H1 (cell line): ENCODE measurements at regions not wholly inside any gene's neighbourhood (a gene's known extent, or its start where the extent isn't known, plus 50 kb on each side); places are given as distances from the start of the nearest gene placed in this dataset.

Source experiments
- CTCF ChIA-PET: fragments of 300-600 bp; sonication (Branson Sonifier 250); formaldehyde crosslinking; loops from one replicate; lab custom pipeline; 2021; ENCODE audit not compliant: partially characterized antibody; lab: Charles Lee
- POLR2A ChIA-PET: fragments of 300-600 bp; sonication (Branson Sonifier 250); formaldehyde crosslinking; loops from one replicate; lab custom pipeline; 2021; ENCODE audit warnings: inconsistent platforms; ENCODE audit not compliant: partially characterized antibody; lab: Charles Lee
- DNase-seq, 2 experiments: peaks; one replicate each; pipeline versions ENCODE4 v3.0.0 to v3.0.0-alpha.2; 2010 to 2022; ENCODE audit warnings: low spot score in 2 of 2, low read depth in 1 of 2, mixed read lengths in 1 of 2
- FAIRE-seq: peaks from 2 replicates; lab custom pipeline; 2011; peaks lifted over from hg19 to GRCh38; lab: Jason Lieb, UNC
- H2AFZ ChIP-seq: 2 replicates; pipeline ENCODE4 v1.8.1; 2012; ENCODE audit warnings: low read length, inconsistent platforms
- H2AK5ac ChIP-seq: 2 replicates; pipeline ENCODE4 v1.6.1; 2013; ENCODE audit warnings: low read depth, low read length
- H2BK120ac ChIP-seq: replicated peaks from 2 replicates; pipeline ENCODE3; 2013; ENCODE audit warnings: low read depth, low read length, inconsistent platforms
- H2BK12ac ChIP-seq: 2 replicates; pipeline ENCODE4 v1.6.1; 2013; ENCODE audit warnings: low read depth, low read length
- H2BK15ac ChIP-seq: 2 replicates; pipeline ENCODE4 v1.6.1; 2013; ENCODE audit warnings: low read length
- H2BK20ac ChIP-seq: 2 replicates; pipeline ENCODE4 v1.6.1; 2013; ENCODE audit warnings: low read length
- H2BK5ac ChIP-seq: 2 replicates; pipeline ENCODE4 v1.6.1; 2013; ENCODE audit warnings: low read depth, low read length
- H3K14ac ChIP-seq: 2 replicates; pipeline ENCODE4 v1.6.1; 2013; ENCODE audit warnings: inconsistent platforms; ENCODE audit not compliant: insufficient read length
- H3K18ac ChIP-seq: 2 replicates; pipeline ENCODE4 v1.6.1; 2013; ENCODE audit warnings: low read length; ENCODE audit errors: extremely low read depth
- H3K23ac ChIP-seq: 2 replicates; pipeline ENCODE4 v1.6.1; 2013; ENCODE audit warnings: inconsistent platforms; ENCODE audit not compliant: insufficient read length
- H3K23me2 ChIP-seq: 2 replicates; pipeline ENCODE4 v1.6.1; 2013; ENCODE audit warnings: low read depth, low read length
- H3K27ac ChIP-seq: 2 replicates; pipeline ENCODE4 v1.6.1; 2011; ENCODE audit warnings: low read depth, low read length, inconsistent platforms
- H3K27me3 ChIP-seq, 4 experiments: replicated peaks in 1 of 4; 1 replicate in 1 of 4; 2 replicates in 3 of 4; pipeline versions ENCODE4 v1.6.1 to v1.8.1; 2011 to 2013; ENCODE audit warnings: low read length in 3 of 4, mild to moderate bottlenecking in 3 of 4, inconsistent platforms in 2 of 4, mixed read lengths in 2 of 4, moderate library complexity in 1 of 4; ENCODE audit not compliant: control insufficient read depth in 3 of 4, insufficient read depth in 3 of 4; ENCODE audit errors: extremely low read depth in 1 of 4
- H3K36me3 ChIP-seq, 4 experiments: 2 replicates each; pipeline versions ENCODE4 v1.6.1 to v1.8.1; 2011 to 2013; ENCODE audit warnings: mild to moderate bottlenecking in 4 of 4, low read length in 3 of 4, moderate library complexity in 2 of 4, control low read depth in 1 of 4, inconsistent platforms in 1 of 4; ENCODE audit not compliant: insufficient read depth in 4 of 4, control insufficient read depth in 2 of 4
- H3K4ac ChIP-seq: replicated peaks from 2 replicates; pipeline ENCODE3; 2013; ENCODE audit warnings: low read length, low read depth, mixed read lengths, inconsistent platforms; ENCODE audit not compliant: insufficient read length
- H3K4me1 ChIP-seq, 4 experiments: replicated peaks in 1 of 4; 1 replicate in 1 of 4; 2 replicates in 3 of 4; pipeline versions ENCODE4 v1.6.1 to v1.8.1; 2011 to 2013; ENCODE audit warnings: low read length in 3 of 4, inconsistent platforms in 2 of 4, mixed read lengths in 1 of 4; ENCODE audit not compliant: insufficient read depth in 4 of 4, control insufficient read depth in 3 of 4
- H3K4me2 ChIP-seq, 2 experiments: 2 replicates each; pipeline versions ENCODE4 v1.6.1 to v1.8.1; 2011 to 2013; ENCODE audit warnings: low read depth in 2 of 2, low read length in 2 of 2, control low read depth in 1 of 2, inconsistent platforms in 1 of 2, mild to moderate bottlenecking in 1 of 2; ENCODE audit not compliant: insufficient read depth in 1 of 2
- H3K4me3 ChIP-seq, 4 experiments: fragments of 200-600, 300-600 bp in 1 of 4; sonication (generic), shearing (Covaris generic), sonication (Bioruptor Twin) in 1 of 4; 2 replicates each; pipeline versions ENCODE4 v1.5.1 to v1.8.1; 2011 to 2016; ENCODE audit warnings: low read length in 4 of 4, low read depth in 3 of 4, control low read depth in 2 of 4, inconsistent platforms in 2 of 4, mild to moderate bottlenecking in 2 of 4, mixed read lengths in 1 of 4, moderate library complexity in 1 of 4; ENCODE audit not compliant: insufficient read depth in 2 of 4; ENCODE audit errors: extremely low read depth in 1 of 4
- H3K56ac ChIP-seq: replicated peaks from 2 replicates; pipeline ENCODE3; 2013; ENCODE audit warnings: low read depth, mild to moderate bottlenecking, mixed read lengths, low read length, inconsistent platforms; ENCODE audit not compliant: insufficient read length
- H3K79me1 ChIP-seq: 2 replicates; pipeline ENCODE4 v1.6.1; 2013; ENCODE audit warnings: low read depth, low read length, control low read depth
- H3K79me2 ChIP-seq, 2 experiments: 2 replicates each; pipeline versions ENCODE4 v1.6.1 to v1.8.1; 2012 to 2013; ENCODE audit warnings: low read length in 2 of 2, mild to moderate bottlenecking in 2 of 2, inconsistent platforms in 1 of 2; ENCODE audit not compliant: insufficient read depth in 2 of 2, control insufficient read depth in 1 of 2
- H3K9ac ChIP-seq, 4 experiments: replicated peaks in 1 of 4; 1 replicate in 1 of 4; 2 replicates in 3 of 4; pipeline versions ENCODE4 v1.6.1 to v1.8.1; 2011 to 2013; ENCODE audit warnings: low read depth in 3 of 4, low read length in 3 of 4, control low read depth in 2 of 4, mild to moderate bottlenecking in 2 of 4, moderate library complexity in 2 of 4, inconsistent platforms in 1 of 4; ENCODE audit errors: extremely low read depth in 1 of 4
- H3K9me3 ChIP-seq, 2 experiments: 2 replicates each; pipeline versions ENCODE4 v1.6.1 to v1.8.1; 2012 to 2013; ENCODE audit warnings: mild to moderate bottlenecking in 2 of 2, moderate library complexity in 2 of 2, control low read depth in 1 of 2, inconsistent platforms in 1 of 2, low read depth in 1 of 2, low read length in 1 of 2, mixed read lengths in 1 of 2; ENCODE audit not compliant: insufficient read depth in 2 of 2
- H4K20me1 ChIP-seq, 2 experiments: replicated peaks in 1 of 2; 2 replicates each; pipeline versions ENCODE3 to v1.8.1; 2011 to 2013; ENCODE audit warnings: inconsistent platforms in 2 of 2, low read length in 2 of 2, mild to moderate bottlenecking in 1 of 2; ENCODE audit not compliant: insufficient read depth in 2 of 2, control insufficient read depth in 1 of 2
- H4K5ac ChIP-seq: 2 replicates; pipeline ENCODE4 v1.6.1; 2013; ENCODE audit warnings: low read length, low read depth, mixed read lengths, inconsistent platforms; ENCODE audit not compliant: insufficient read length
- H4K8ac ChIP-seq: 2 replicates; pipeline ENCODE4 v1.8.0; 2013; ENCODE audit warnings: mild to moderate bottlenecking, moderate library complexity, low read length, inconsistent platforms; ENCODE audit not compliant: insufficient read depth; ENCODE audit errors: extremely low read depth
- H4K91ac ChIP-seq: replicated peaks from 2 replicates; pipeline ENCODE3; 2013; ENCODE audit warnings: low read length, mixed read lengths, inconsistent platforms; ENCODE audit not compliant: insufficient read length
- TEAD4 ChIP-seq: IDR thresholded peaks from 2 replicates; pipeline ENCODE4 v1.6.1; 2012; ENCODE audit warnings: low read depth, low read length, inconsistent platforms, mixed read lengths
- TF ChIP-seq, protein P1 (sequence below): fragments of 300-600 bp; sonication (generic); IDR thresholded peaks from 2 replicates; pipeline ENCODE4 v1.7.1; 2012; ENCODE audit warnings: low read length, moderate library complexity, mild to moderate bottlenecking, inconsistent platforms; ENCODE audit not compliant: insufficient replicate concordance

- H4K20me1 ChIP-seq = no peaks in the 10 kb centered on the region
- no peaks in the 10 kb centered on the region for H3K23me2 ChIP-seq
- no peak overlapping the region for H2BK20ac ChIP-seq
- no peak overlapping the region for H3K18ac ChIP-seq
- H4K91ac ChIP-seq = no peak overlapping the region
- POLR2A ChIA-PET = no interaction called here
- no peak overlapping the region for H2BK120ac ChIP-seq
- DNase-seq (no peak), FAIRE-seq (no peak)
- no peaks in the 10 kb centered on the region for H3K79me2 ChIP-seq
- no peak overlapping the region for H3K27ac ChIP-seq
- no peaks in the 10 kb centered on the region for H3K27me3 ChIP-seq
- no peak overlapping the region for H3K4ac ChIP-seq
- H2BK5ac ChIP-seq = no peak overlapping the region
- H2BK12ac ChIP-seq = no peak overlapping the region
- no peak overlapping the region for H3K4me2 ChIP-seq
- H3K4me3 ChIP-seq = no peak overlapping the region
- H3K79me1 ChIP-seq = no peaks in the 10 kb centered on the region
- H2AK5ac ChIP-seq = no peak overlapping the region
- no peaks in the 10 kb centered on the region for H3K36me3 ChIP-seq
- no peak overlapping the region for H3K56ac ChIP-seq
- H3K4me1 ChIP-seq = no peaks in the 10 kb centered on the region
- H4K5ac ChIP-seq = no peak overlapping the region
- H4K8ac ChIP-seq = no peak overlapping the region
- H2AFZ ChIP-seq = no peak overlapping the region
- no peak overlapping the region for H3K23ac ChIP-seq
- CTCF ChIA-PET = no interaction called here
- no peak overlapping the region for H3K9ac ChIP-seq
- H3K9me3 ChIP-seq = no peaks in the 10 kb centered on the region
- H2BK15ac ChIP-seq = no peak overlapping the region
- no peak overlapping the region for H3K14ac ChIP-seq
- no peak for TF ChIP-seq TEAD4
- TF ChIP-seq, protein P1, sequence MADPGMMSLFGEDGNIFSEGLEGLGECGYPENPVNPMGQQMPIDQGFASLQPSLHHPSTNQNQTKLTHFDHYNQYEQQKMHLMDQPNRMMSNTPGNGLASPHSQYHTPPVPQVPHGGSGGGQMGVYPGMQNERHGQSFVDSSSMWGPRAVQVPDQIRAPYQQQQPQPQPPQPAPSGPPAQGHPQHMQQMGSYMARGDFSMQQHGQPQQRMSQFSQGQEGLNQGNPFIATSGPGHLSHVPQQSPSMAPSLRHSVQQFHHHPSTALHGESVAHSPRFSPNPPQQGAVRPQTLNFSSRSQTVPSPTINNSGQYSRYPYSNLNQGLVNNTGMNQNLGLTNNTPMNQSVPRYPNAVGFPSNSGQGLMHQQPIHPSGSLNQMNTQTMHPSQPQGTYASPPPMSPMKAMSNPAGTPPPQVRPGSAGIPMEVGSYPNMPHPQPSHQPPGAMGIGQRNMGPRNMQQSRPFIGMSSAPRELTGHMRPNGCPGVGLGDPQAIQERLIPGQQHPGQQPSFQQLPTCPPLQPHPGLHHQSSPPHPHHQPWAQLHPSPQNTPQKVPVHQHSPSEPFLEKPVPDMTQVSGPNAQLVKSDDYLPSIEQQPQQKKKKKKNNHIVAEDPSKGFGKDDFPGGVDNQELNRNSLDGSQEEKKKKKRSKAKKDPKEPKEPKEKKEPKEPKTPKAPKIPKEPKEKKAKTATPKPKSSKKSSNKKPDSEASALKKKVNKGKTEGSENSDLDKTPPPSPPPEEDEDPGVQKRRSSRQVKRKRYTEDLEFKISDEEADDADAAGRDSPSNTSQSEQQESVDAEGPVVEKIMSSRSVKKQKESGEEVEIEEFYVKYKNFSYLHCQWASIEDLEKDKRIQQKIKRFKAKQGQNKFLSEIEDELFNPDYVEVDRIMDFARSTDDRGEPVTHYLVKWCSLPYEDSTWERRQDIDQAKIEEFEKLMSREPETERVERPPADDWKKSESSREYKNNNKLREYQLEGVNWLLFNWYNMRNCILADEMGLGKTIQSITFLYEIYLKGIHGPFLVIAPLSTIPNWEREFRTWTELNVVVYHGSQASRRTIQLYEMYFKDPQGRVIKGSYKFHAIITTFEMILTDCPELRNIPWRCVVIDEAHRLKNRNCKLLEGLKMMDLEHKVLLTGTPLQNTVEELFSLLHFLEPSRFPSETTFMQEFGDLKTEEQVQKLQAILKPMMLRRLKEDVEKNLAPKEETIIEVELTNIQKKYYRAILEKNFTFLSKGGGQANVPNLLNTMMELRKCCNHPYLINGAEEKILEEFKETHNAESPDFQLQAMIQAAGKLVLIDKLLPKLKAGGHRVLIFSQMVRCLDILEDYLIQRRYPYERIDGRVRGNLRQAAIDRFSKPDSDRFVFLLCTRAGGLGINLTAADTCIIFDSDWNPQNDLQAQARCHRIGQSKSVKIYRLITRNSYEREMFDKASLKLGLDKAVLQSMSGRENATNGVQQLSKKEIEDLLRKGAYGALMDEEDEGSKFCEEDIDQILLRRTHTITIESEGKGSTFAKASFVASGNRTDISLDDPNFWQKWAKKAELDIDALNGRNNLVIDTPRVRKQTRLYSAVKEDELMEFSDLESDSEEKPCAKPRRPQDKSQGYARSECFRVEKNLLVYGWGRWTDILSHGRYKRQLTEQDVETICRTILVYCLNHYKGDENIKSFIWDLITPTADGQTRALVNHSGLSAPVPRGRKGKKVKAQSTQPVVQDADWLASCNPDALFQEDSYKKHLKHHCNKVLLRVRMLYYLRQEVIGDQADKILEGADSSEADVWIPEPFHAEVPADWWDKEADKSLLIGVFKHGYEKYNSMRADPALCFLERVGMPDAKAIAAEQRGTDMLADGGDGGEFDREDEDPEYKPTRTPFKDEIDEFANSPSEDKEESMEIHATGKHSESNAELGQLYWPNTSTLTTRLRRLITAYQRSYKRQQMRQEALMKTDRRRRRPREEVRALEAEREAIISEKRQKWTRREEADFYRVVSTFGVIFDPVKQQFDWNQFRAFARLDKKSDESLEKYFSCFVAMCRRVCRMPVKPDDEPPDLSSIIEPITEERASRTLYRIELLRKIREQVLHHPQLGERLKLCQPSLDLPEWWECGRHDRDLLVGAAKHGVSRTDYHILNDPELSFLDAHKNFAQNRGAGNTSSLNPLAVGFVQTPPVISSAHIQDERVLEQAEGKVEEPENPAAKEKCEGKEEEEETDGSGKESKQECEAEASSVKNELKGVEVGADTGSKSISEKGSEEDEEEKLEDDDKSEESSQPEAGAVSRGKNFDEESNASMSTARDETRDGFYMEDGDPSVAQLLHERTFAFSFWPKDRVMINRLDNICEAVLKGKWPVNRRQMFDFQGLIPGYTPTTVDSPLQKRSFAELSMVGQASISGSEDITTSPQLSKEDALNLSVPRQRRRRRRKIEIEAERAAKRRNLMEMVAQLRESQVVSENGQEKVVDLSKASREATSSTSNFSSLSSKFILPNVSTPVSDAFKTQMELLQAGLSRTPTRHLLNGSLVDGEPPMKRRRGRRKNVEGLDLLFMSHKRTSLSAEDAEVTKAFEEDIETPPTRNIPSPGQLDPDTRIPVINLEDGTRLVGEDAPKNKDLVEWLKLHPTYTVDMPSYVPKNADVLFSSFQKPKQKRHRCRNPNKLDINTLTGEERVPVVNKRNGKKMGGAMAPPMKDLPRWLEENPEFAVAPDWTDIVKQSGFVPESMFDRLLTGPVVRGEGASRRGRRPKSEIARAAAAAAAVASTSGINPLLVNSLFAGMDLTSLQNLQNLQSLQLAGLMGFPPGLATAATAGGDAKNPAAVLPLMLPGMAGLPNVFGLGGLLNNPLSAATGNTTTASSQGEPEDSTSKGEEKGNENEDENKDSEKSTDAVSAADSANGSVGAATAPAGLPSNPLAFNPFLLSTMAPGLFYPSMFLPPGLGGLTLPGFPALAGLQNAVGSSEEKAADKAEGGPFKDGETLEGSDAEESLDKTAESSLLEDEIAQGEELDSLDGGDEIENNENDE = no peak
Measured at GRCh38 chr14:40393143-40393542, 960.9 kb upstream of the FBXO33 start.
